RWPE1 (cell line): ENCODE measurements at regions not wholly inside any gene's neighbourhood (a gene's known extent, or its start where the extent isn't known, plus 50 kb on each side); places are given as distances from the start of the nearest gene placed in this dataset.

Experiments
- CTCF ChIA-PET: fragments of 350-600 bp; sonication (Branson Sonifier 250); formaldehyde crosslinking; extraction: SDS; loops from one replicate; lab custom pipeline; 2021; lab: Yijun Ruan, JAX
- POLR2A ChIA-PET: fragments of 400-600 bp; formaldehyde crosslinking; extraction: SDS; loops from one replicate; lab custom pipeline; 2020; ENCODE audit warnings: antibody characterized with exemption; ENCODE audit not compliant: low non-redundant PET; lab: Yijun Ruan, JAX
- DNase-seq: peaks from one replicate; pipeline ENCODE4 v3.0.0; 2012; ENCODE audit warnings: low spot score
- H3K27ac ChIP-seq: fragments of 450-650 bp; 2 replicates; pipeline ENCODE4 v1.5.1; 2017
- CTCF ChIP-seq: fragments of 450-650 bp; conservative IDR thresholded peaks from 2 replicates; pipeline ENCODE4 v1.5.1; 2017; ENCODE audit warnings: low read depth, mild to moderate bottlenecking

GRCh38 chr2:57107353-57107752 lies 923.6 kb downstream of the CCDC85A start:
- DNase-seq: no peak
- ChIA-PET CTCF (no interaction called here), POLR2A (no interaction called here)
- H3K27ac ChIP-seq: no peak overlapping the region
- TF ChIP-seq CTCF: no peak

GRCh38 chr2:57111531-57111930 lies 927.7 kb downstream of the CCDC85A start:
- DNase-seq: no peak
- no peak for TF ChIP-seq CTCF
- H3K27ac ChIP-seq: no peak overlapping the region
- CTCF ChIA-PET: interaction anchor here (0.6 kb wide), 1 partner anchor 1723 kb away, joined by 4 read pairs; no protein-coding TSS in a partner anchor
- POLR2A ChIA-PET: no interaction called here

DNA sequence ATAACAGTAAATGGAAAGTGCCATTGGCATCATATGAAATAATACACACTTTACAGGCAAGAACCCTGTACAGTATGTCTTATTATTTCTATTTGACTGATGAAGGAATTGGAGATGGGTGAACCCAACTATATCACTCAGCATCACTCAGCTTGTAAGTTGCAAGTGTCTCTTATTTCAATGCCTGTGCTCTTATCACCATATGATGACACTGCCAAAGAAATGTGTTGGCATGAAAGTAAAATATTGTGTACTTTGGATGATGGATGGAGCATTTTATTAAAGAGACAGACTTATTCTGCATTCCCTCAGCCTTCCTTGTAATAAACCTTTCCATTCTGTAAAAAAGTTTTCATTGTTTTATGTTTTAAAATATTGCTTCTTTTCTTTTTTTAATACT lies 927.5 kb upstream of the VRK2 start:
- H3K27ac ChIP-seq: no peak overlapping the region
- ChIA-PET POLR2A (no interaction called here), CTCF (no interaction called here)
- no peak for DNase-seq
- no peak for TF ChIP-seq CTCF

DNA sequence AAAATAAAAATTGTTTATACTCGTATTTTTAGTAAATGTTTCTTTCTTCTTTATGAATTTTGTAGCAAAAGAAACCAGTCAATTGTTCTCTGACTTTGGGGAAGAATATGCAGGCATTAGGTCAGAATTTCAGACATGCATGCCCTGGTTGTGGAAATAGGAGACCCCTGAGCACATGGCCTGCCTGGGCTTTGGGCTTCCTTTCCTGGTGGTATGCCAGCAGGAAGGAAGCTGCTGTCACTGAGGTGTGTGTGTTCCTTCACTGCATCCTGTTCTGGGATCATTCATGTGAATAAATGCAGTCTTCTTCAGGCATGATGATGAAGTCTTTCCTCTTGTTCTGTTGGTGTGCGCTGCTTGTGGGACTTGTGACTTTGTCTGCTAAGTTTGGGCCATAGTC lies 920.2 kb upstream of the VRK2 start:
- DNase-seq: no peak
- no peak for TF ChIP-seq CTCF
- ChIA-PET POLR2A (no interaction called here), CTCF (no interaction called here)
- H3K27ac ChIP-seq: no peak overlapping the region

GRCh38 chr2:57139179-57139578 lies 907.4 kb upstream of the VRK2 start:
- ChIA-PET POLR2A (no interaction called here), CTCF (no interaction called here)
- no peak for DNase-seq
- no peak overlapping the region for H3K27ac ChIP-seq
- no peak for TF ChIP-seq CTCF

DNA sequence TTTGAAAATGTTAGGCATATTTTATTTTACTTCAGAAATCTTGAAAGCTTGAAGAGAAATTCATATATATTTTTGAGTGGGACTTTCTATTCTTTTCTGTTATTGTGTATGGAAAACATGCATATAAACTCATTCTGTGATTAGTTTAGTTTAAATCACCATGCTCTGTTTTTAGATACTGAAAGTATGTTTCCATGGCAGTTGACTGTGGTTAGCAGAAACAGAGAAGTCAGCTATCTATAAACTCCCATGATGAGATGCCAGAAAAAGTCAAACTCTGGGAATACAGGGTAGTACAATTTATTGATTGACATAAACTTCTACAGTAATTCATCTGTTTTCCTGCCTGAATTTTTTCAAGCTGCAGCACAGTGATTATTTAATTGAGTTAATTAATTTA lies 905.3 kb upstream of the VRK2 start:
- no peak for DNase-seq
- no peak overlapping the region for H3K27ac ChIP-seq
- POLR2A ChIA-PET: no interaction called here
- CTCF ChIA-PET: no interaction called here
- no peak for TF ChIP-seq CTCF

DNA sequence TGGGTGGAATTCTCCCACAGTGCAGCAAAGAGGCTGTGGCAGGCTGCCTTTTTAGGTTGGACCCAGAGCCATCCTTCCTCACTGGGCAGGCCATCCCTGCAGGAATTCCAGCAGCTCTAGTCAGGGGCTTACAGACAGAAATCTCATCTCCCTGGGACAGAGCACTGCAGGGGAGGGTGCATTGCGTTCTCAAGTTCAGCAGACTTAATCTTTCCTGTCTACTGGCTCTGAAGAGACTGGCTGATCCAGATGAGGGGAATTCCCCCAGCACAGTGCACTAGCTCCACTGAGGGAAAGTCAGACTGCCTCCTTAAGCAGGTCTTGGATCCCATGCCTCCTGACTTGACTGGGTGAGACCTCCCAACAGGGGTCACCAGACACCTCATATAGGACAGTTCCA lies 899.7 kb upstream of the VRK2 start:
- H3K27ac ChIP-seq: no peak overlapping the region
- no peak for TF ChIP-seq CTCF
- no peak for DNase-seq
- ChIA-PET CTCF (no interaction called here), POLR2A (no interaction called here)
